ENCODE measurements at regions not wholly inside any gene's neighbourhood (a gene's known extent, or its start where the extent isn't known, plus 50 kb on each side); places are given as distances from the start of the nearest gene placed in this dataset.

DNA sequence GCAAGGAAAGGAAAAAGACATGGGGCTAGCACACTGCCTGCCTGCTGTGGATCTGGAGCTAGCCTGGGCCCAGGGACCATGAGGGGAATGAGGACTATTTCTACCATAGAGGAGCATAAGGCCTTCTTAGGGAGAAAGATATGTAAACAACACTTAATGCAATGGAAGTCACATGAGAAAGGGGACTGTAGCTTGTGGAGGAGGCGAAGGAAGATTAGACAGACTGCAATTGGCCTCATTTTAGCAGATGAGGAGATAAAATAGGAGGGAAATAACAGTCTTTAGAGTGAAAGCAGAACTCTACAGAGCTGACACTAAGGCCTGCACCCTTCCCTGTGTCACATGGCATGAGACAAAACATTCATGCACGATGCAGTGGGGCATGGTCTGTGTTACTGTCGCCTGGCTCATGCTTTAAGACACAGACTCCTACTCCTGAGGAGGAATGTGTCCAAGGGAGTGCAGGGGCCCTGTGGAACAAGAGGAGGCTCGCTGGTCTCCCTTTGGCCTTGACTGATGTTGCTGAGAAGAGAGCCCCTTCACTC lies 829.3 kb upstream of the IGFBP3 start:
- Histone ChIP-seq H4K20me1 (replicated peaks; ENCODE audit: insufficient read depth) (no peaks in the 10 kb centered on the region), H3K27ac (ENCODE audit: low read depth) (no peak overlapping the region), H3K27me3 (ENCODE audit: insufficient read depth) (no peaks in the 10 kb centered on the region), H3K4me2 (no peak overlapping the region), H3K4me3 (no peak overlapping the region), H3K9me2 (ENCODE audit: insufficient read depth) (no peaks in the 10 kb centered on the region; the same call in 1 of the 2 replicates), H2AFZ (peak overlapping the region; percentile 52; the same call in 1 of the 2 replicates), H3K36me3 (ENCODE audit: insufficient read depth) (no peaks in the 10 kb centered on the region; the same call in 1 of the 2 replicates), H3F3A (replicated peaks; ENCODE audit: low read depth) (no peaks in the 10 kb centered on the region), H3K79me2 (replicated peaks; ENCODE audit: insufficient read depth) (no peaks in the 10 kb centered on the region), H3K4me1 (ENCODE audit: insufficient read depth) (no peaks in the 10 kb centered on the region)
- Mint-ChIP-seq H3K27me3 (ENCODE audit: insufficient read depth, low read depth, poor library complexity) (peaks cover 3% of the 10 kb centered on the region), H3K9me3 (no peaks in the 10 kb centered on the region), H3K27ac (no peak overlapping the region), H3K4me3 (no peak overlapping the region), H3K4me1 (peaks cover 8% of the 10 kb centered on the region; the same call in 2 of the 3 replicates), H3K36me3 (ENCODE audit: low read depth) (no peaks in the 10 kb centered on the region)
- no peak for TF ChIP-seq ETS1 (IDR thresholded peaks at IDR 0.05)
- TF ChIP-seq STAT1 (IDR thresholded peaks at IDR 0.05; ENCODE audit: unreplicated experiment): no peak
- no peak for TF ChIP-seq JUNB (IDR thresholded peaks at IDR 0.05; ENCODE audit: unreplicated experiment)
- no peak for TF ChIP-seq CREB1 (CRISPR knock-in tag; IDR thresholded peaks at IDR 0.05; ENCODE audit: low read depth)
- no peak for TF ChIP-seq ZNF462 (CRISPR knock-in tag; IDR thresholded peaks at IDR 0.05)
- TF ChIP-seq POLR2AphosphoS5 (IDR thresholded peaks at IDR 0.05; ENCODE audit: low read depth): no peak
- no peak for DNase-seq (ENCODE audit: low spot score)
- ATAC-seq: no peak
